Nephron progenitor cell (in vitro differentiated cells): ENCODE measurements at regions not wholly inside any gene's neighbourhood (a gene's known extent, or its start where the extent isn't known, plus 50 kb on each side); places are given as distances from the start of the nearest gene placed in this dataset.

Experiments used
- DNase-seq: peaks from one replicate; pipeline ENCODE4 v3.0.0; 2021
- H3K27ac Mint-ChIP-seq: 2 replicates; pipeline ENCODE4 v1.8.0; 2021; ENCODE audit warnings: mild to moderate bottlenecking, moderate library complexity, mixed read lengths
- H3K27me3 Mint-ChIP-seq: 2 replicates; pipeline ENCODE4 v1.8.0; 2021; ENCODE audit warnings: mild to moderate bottlenecking, low read depth, mixed read lengths; ENCODE audit not compliant: poor library complexity
- H3K36me3 Mint-ChIP-seq: 2 replicates; pipeline ENCODE4 v1.8.0; 2021; ENCODE audit warnings: low read depth, mixed read lengths
- H3K4me1 Mint-ChIP-seq: 2 replicates; pipeline ENCODE4 v1.8.0; 2021; ENCODE audit warnings: mixed read lengths
- H3K4me3 Mint-ChIP-seq: 2 replicates; pipeline ENCODE4 v1.8.0; 2021; ENCODE audit warnings: mild to moderate bottlenecking, moderate library complexity, mixed read lengths
- H3K9me3 Mint-ChIP-seq: 2 replicates; pipeline ENCODE4 v1.8.0; 2021; ENCODE audit warnings: mild to moderate bottlenecking, moderate library complexity, mixed read lengths
- TF ChIP-seq, protein P1 (sequence below): fragments of 200-600 bp; sonication (generic); IDR thresholded peaks from 2 replicates; pipeline ENCODE4 v1.5.0; 2021; ENCODE audit warnings: antibody characterized with exemption

DNA sequence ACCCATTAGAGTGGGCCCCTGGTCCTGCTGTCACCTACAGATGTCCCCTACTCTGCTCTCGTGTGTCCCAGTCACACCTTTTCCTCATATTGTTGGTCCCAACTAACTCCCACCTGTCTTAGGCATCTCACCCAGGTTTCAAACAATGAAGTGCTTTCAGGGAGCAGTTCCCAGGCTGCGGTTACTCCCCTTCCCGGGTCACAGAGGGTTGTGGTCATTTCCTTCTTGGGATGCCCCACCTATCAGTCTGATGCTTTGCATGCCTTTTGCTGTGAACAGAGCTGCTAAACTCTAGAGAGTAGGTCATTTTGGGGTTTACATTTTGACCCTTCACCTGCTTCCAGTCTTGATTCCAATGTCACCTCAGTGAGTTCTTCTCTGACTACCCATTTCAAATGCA, 181.6 kb downstream of the CDC5L start:
- Mint-ChIP-seq H3K4me1 (peaks cover 21% of the 10 kb centered on the region), H3K27me3 (peaks cover 20% of the 10 kb centered on the region), H3K27ac (no peak overlapping the region)

DNA sequence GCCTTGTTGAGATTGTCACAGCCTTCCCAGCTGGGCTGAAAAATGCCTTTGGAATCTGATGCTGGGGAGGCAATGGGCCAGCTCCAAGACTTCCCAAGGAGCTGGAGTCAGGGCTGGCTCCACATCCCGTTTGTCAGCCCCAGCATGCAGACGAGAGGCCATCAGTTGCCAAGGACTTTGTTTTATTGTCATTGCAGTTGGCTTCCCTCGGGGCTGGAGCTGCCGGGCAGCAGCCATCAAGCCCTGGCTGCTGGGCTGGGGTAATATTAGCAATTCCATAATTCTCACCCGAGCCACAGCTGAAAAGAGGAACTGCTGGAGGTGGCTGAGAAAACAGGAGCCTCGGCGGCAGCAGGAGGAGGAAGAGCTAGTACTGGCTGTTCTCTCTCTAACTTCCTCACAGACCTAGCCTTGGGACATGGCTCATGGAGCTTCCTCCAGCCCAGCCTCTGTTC, 182.5 kb downstream of the CDC5L start:
- H3K27ac Mint-ChIP-seq = no peak overlapping the region

More for the DNA sequence above, 181.6 kb downstream of the CDC5L start:
- no peaks in the 10 kb centered on the region for H3K36me3 Mint-ChIP-seq
- TF ChIP-seq, protein P1, sequence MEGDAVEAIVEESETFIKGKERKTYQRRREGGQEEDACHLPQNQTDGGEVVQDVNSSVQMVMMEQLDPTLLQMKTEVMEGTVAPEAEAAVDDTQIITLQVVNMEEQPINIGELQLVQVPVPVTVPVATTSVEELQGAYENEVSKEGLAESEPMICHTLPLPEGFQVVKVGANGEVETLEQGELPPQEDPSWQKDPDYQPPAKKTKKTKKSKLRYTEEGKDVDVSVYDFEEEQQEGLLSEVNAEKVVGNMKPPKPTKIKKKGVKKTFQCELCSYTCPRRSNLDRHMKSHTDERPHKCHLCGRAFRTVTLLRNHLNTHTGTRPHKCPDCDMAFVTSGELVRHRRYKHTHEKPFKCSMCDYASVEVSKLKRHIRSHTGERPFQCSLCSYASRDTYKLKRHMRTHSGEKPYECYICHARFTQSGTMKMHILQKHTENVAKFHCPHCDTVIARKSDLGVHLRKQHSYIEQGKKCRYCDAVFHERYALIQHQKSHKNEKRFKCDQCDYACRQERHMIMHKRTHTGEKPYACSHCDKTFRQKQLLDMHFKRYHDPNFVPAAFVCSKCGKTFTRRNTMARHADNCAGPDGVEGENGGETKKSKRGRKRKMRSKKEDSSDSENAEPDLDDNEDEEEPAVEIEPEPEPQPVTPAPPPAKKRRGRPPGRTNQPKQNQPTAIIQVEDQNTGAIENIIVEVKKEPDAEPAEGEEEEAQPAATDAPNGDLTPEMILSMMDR = no peak
- DNase-seq = no peak
- H3K9me3 Mint-ChIP-seq = peaks cover 16% of the 10 kb centered on the region
- H3K4me3 Mint-ChIP-seq = no peak overlapping the region

DNA sequence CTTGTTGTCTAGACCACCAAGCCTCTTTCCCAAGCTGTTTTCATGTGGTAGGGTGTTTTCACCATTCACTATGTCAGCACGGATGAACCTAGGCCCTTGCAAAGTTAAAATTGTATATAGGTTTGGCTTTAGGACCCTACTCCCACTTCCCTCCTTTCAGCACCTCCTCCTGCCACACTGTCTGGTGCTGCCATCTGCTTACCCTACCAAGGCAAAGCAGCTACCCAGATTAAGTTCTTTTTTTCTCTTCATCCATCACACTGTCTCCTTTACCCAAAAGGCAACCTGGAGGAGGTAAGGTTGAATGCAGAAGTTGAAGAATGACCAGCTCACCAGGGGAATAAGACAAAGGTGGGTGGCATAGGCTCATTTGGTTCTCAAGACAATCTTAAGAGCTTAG, 184.0 kb downstream of the CDC5L start:
- TF ChIP-seq, protein P1 = no peak
- peaks cover 15% of the 10 kb centered on the region for H3K4me1 Mint-ChIP-seq
- no peak for DNase-seq
- H3K36me3 Mint-ChIP-seq = no peaks in the 10 kb centered on the region
- peaks cover 17% of the 10 kb centered on the region for H3K9me3 Mint-ChIP-seq
- no peak overlapping the region for H3K4me3 Mint-ChIP-seq
- H3K27me3 Mint-ChIP-seq = peaks cover 10% of the 10 kb centered on the region
- no peak overlapping the region for H3K27ac Mint-ChIP-seq

More for the DNA sequence above, 182.5 kb downstream of the CDC5L start:
- H3K4me3 Mint-ChIP-seq = no peak overlapping the region
- H3K27me3 Mint-ChIP-seq = peaks cover 12% of the 10 kb centered on the region
- peak; percentile 9 for DNase-seq
- H3K9me3 Mint-ChIP-seq = peaks cover 17% of the 10 kb centered on the region
- no peaks in the 10 kb centered on the region for H3K36me3 Mint-ChIP-seq
- H3K4me1 Mint-ChIP-seq = peaks cover 15% of the 10 kb centered on the region
- TF ChIP-seq, protein P1 = no peak

DNA sequence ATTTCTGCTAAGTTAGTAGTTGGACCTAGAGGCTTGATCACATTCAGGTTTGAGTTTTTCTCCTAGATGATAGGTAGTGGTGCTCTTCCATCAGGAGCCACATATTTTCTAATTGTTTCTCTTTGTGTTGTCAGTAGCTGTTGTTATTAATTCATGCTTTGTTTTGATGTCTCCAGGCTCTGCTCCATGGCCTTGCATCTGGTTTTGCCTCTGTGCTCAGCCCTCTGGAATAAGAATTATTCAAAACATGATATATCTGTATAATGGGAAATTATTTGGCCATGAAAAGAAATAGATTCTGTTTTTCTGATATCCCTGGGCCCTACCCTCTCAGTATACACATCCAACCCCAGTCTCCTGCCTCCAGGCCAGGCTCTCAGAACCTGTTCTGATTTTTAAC, 184.8 kb downstream of the CDC5L start:
- Mint-ChIP-seq H3K27me3 (peaks cover 10% of the 10 kb centered on the region), H3K4me3 (no peak overlapping the region), H3K4me1 (peaks cover 15% of the 10 kb centered on the region), H3K36me3 (no peaks in the 10 kb centered on the region), H3K9me3 (peaks cover 17% of the 10 kb centered on the region), H3K27ac (no peak overlapping the region)
- TF ChIP-seq, protein P1 = no peak
- no peak for DNase-seq

DNA sequence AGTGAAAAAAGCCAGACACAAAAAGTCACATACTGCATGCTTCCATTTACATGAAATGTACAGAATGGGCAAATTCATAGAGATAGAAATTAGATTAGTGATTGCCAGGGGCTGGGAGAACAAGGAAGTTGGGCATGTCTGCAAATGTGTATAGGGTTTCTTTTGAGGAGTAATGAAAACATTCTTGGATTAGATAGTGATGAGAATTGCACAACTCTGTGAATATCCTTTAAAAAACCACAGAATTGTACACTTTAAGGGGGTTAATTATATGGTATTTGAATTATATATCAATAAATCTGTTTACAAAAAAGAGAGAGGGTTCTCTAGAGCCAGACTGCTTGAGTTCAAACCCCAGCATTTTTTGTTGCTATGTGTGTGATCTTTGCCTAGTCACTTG, 188.1 kb downstream of the CDC5L start:
- H3K9me3 Mint-ChIP-seq = peaks cover 17% of the 10 kb centered on the region
- TF ChIP-seq, protein P1 = no peak
- no peak overlapping the region for H3K27ac Mint-ChIP-seq
- no peak overlapping the region for H3K4me3 Mint-ChIP-seq
- H3K4me1 Mint-ChIP-seq = no peaks in the 10 kb centered on the region
- no peak for DNase-seq
- no peaks in the 10 kb centered on the region for H3K36me3 Mint-ChIP-seq
- peaks cover 10% of the 10 kb centered on the region for H3K27me3 Mint-ChIP-seq

DNA sequence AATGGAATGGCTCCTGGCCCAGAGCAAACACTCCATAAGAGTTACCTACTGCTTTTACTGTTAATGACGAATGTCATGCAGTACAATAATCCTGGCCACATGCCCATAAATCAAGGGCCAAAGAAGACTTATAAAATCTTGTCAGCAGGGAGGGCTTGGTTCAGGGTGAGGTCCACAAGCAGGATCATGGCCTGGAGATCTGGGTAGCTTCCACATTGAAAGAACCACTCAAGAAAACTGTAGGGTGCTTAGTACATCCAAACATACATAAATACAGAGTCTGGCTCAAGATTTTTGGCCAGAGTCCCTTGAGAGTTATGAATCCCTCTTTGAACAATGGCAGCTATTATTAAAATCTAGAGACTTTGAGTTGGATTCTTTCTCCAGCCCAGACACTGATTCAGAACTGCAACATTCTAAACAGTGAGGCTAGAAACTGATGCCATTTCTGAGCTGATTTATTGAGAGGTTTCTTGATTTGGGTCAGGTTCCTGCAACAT, 188.7 kb downstream of the CDC5L start:
- H3K27me3 Mint-ChIP-seq = peaks cover 10% of the 10 kb centered on the region
- H3K4me1 Mint-ChIP-seq = no peaks in the 10 kb centered on the region
- no peak overlapping the region for H3K4me3 Mint-ChIP-seq
- DNase-seq = no peak
- TF ChIP-seq, protein P1 = no peak
- H3K9me3 Mint-ChIP-seq = peaks cover 17% of the 10 kb centered on the region
- H3K27ac Mint-ChIP-seq = no peak overlapping the region
- no peaks in the 10 kb centered on the region for H3K36me3 Mint-ChIP-seq
